ENCODE measurements at regions not wholly inside any gene's neighbourhood (a gene's known extent, or its start where the extent isn't known, plus 50 kb on each side); places are given as distances from the start of the nearest gene placed in this dataset.

- DNase-seq (ENCODE audit: low read depth, low spot score), result no peak
Observed at GRCh38 chr4:123747016-123747415, 350.4 kb downstream of the SPRY1 start.

GRCh38 chr4:123748806-123749205, 352.2 kb downstream of the SPRY1 start:
- no peak for DNase-seq (ENCODE audit: low read depth, low spot score)

- DNase-seq (ENCODE audit: low read depth, low spot score), result no peak
Observed at GRCh38 chr4:123749383-123749782, 352.8 kb downstream of the SPRY1 start.

DNA sequence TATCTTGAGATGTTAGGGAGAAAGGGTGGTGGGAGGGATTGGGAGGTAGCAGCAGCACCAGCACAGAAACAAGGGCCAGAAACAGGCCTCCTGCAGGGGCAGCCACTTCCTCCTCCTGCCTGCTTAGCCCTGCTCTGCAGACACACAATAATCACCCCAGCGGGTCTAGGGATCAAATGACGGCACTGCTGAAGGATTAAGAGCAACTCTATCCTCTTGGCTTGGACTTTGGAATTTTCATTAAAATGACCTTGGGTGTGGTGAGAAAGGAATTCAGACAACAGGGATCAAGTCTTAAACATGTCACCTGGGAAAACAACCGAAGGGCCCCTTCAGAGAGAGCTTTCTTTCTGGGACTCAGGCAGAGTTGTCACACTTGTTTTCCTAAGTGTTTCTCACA, 353.4 kb downstream of the SPRY1 start:
- no peak for DNase-seq (ENCODE audit: low read depth, low spot score)

GRCh38 chr4:123755655-123756054, 359.1 kb downstream of the SPRY1 start:
- DNase-seq (ENCODE audit: low read depth, low spot score), result no peak

DNA sequence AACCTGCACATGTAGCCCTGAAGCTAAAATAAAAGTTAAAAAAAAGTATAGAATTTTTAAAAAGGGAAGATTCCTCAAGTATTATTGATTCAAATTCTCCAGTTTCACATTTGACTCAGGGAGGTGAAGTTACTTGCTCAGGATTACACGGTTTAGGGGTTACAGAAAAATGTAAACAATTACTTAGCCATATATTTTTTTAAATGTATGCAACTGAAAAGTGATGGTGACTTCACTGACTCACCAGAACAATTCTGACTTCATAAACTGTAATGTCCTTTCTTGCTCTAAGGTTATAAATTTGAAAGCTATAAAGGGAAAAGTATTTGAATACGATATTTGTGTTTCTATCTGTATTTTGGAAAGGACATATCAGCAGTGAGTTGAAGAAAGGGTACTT, 371.2 kb downstream of the SPRY1 start:
- DNase-seq (ENCODE audit: low read depth, low spot score), result no peak

GRCh38 chr4:123770884-123771283, 374.3 kb downstream of the SPRY1 start:
- DNase-seq (ENCODE audit: low read depth, low spot score), result no peak

DNA sequence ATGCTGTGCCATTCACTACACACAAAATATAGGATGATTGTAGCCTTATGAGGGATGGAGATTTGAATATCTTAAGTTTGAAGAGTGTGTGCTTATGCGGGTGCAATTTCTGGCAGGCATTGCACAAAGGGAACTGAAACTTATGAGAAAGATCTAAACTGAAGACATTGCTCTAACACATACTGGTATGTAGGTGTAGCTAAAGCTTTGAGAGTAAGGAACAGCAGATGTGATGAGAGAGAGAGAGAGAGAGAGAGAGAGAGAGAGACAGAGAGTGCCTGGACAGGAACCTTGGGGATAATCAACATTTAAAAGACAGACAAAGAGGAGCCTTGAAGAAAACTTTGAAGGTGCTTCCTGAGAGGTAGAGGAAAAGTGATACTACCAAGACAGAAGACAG, 379.7 kb downstream of the SPRY1 start:
- DNase-seq (ENCODE audit: low read depth, low spot score), result no peak

DNA sequence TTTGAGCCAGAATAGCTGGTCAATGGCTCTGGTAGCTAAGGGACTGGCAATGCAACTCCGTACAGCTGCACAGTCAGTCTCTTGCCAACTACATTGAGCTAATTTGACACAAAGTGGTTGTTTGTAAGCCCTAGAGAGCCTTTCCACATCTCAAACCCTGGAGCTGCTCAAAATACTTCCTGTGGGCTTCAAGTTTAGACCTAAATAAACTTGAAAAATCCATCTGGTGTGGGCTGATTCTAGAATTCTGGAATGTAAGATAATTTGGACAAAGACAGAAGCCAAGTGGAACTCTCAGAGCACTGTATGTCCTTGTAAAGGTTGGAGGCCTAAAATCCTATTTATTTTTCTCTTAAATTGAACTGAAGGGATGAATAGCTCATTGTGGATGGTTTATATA, 380.8 kb downstream of the SPRY1 start:
- no peak for DNase-seq (ENCODE audit: low read depth, low spot score)

GRCh38 chr4:123783151-123783790, 386.7 kb downstream of the SPRY1 start:
- no peak for DNase-seq (ENCODE audit: low read depth, low spot score)

- no peak for DNase-seq (ENCODE audit: low read depth, low spot score)
Observed at GRCh38 chr4:123783921-123784320, 387.3 kb downstream of the SPRY1 start.

- DNase-seq (ENCODE audit: low read depth, low spot score), result no peak
Observed at GRCh38 chr4:123784626-123785025, 388.0 kb downstream of the SPRY1 start.

DNA sequence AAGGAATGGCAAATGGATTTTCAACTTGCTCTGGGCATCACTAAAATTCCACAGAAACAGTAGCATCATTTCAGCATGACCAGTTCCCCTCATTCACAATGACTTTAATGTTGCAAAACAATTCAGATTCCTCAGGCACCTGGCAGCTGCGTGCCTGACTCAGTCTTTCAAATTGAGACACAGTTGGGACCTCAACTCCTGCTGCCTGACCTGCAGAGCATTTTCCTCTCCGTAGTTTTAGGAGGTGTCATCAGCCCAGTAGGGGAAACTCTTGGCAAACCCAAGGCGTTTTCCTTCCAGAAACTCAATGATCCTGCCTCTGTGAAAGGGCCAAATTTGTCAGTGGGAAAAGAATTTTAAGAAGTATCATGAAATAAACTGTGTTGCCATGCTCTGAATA, 388.9 kb downstream of the SPRY1 start:
- DNase-seq (ENCODE audit: low read depth, low spot score), result no peak

GRCh38 chr4:123786163-123786915, 389.7 kb downstream of the SPRY1 start:
- no peak for DNase-seq (ENCODE audit: low read depth, low spot score)

DNA sequence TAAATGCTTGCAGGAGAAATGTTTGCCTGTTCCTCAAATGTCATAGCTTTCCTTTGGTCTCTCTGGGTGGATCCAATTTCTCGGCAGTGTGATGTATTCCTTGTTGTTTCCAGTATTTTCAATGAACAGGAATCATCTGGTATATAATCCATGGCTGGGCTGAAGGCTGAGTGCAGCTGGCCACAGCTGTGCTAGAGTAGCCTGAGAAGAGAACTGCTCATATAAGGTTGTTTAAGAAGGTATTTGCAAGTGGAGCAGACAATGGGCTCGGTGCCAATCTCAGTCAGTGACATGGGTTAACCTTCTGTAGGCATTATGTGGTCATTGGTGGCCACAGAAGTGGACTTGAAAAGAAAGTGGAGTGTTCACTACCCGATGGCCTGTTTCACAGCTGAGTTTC, 390.3 kb downstream of the SPRY1 start:
- DNase-seq (ENCODE audit: low read depth, low spot score), result peak; percentile 31

- no peak for DNase-seq (ENCODE audit: low read depth, low spot score)
Observed at GRCh38 chr4:123787512-123788080, 391.0 kb downstream of the SPRY1 start.

DNA sequence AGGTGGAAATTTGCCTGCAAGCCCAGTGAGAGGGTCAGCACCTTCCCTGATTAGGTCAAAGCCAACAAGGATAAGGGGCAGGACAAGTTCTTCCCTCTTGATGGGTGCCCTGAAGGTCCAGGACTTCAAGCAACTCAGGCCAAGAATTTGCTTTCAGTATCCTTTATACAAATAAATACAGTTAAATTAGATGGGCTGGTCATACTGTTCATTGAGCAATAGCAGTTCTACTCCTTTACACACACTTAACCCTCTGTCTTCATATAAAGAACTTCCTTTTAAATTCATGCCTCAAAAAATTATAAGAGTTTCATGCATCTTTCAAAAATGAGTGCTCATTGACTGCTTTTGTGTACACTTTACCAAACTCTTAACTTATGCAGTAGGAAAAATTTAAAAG, 392.0 kb downstream of the SPRY1 start:
- no peak for DNase-seq (ENCODE audit: low read depth, low spot score)

DNA sequence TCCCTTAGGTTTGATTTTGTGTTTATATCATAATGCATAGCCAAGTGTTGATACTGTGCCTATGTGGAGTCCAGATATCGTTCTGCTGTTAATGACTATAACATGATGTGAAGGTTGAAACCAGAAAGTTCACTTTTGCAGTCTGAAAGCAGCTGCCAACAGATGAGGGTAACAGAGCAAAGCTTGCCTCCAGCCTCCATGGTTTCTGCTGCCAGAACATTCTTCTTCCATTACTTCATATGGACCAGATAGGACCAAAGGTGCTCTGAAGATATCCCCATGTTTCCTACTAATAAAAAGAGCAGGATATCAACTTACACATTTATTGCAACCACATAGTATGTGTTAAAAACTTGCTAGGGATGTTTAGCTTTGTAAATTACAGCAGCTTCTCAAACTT, 394.1 kb downstream of the SPRY1 start:
- DNase-seq (ENCODE audit: low read depth, low spot score), result no peak

DNA sequence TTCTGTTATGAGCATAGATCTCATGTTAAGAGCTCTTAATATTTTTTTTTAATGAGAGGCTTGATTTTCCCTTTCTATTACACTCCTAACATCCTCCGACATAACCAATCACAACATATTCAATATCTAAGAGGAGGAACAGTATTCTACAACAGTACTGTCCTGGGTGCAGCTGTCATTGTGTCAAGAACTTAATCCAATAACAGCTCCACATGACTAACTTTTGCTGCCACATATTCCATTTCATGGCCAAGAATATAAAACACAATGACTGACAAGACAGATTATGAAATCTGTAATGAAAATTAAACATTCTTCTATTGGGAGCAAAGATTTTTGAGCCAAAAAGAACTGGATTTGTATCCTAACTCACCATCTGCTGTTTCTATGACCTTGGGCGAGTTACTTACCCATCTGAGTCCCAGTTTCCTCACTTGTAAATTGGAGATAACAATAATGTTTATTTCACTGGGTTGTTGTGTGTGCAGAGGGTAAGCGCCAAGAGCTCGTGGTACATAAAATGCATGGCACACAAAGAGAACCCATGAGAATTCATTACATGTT, 405.6 kb downstream of the SPRY1 start:
- DNase-seq (ENCODE audit: low read depth, low spot score), result no peak

DNA sequence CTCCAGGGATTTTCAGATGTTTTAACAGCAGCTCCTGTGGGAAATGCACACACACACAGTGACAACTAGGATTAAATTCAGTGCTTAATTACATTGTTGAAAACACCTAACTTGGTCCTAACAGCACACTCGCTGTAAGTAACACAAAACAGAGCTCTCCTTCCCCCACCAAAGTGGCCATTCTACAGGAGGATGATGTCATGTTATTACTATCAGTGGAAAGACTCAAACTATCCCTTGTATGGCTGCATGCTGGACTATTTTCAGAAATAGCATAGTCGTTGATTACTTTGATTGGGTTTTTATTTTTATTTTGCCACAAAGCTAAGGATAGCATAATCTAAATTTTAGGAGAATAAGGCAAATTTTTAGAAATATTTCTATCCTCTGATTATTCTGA, 406.3 kb downstream of the SPRY1 start:
- no peak for DNase-seq (ENCODE audit: low read depth, low spot score)

DNA sequence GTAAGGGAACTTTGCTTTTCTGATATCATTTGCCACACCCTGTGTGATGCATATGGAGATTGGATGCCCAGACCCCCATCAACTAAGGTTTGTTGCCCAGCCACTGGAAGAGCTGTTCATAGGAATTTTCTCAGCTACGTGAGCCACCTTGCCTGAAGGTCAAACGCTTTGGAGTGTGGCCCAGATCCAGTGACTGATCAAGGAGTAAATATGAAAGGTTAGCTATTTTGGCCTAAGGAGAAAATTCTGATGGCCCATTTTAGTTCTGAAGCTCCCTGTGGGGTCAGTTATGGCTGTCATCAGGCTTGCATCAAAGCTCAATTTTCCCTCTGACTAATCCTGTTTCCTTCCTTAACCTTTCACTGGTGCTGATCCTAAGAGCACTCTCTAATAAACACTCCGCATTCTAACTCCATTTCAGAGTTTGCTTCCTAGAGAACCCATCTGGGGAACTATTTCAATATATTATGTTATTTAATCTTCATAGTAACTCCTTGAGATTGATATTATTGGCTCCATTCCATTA, 407.7 kb downstream of the SPRY1 start:
- DNase-seq (ENCODE audit: low read depth, low spot score), result no peak

DNA sequence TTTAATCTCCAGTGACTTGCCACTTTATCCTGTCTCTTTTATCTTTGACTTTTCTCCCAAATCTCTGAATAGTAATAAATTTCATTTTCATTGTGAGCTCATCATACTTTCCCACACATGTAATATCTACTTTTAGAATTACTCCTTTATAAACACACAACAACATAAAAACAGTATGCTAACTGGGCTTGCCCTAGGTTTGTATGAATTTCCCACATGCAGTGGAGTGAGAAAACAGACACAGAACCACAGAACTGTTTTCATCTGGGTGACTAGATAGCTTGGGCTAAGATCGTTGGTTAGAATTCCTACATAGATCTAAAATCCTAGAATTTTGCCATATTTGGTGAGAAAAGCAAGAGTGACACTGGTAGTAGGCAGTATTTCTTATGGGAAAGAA, 409.5 kb downstream of the SPRY1 start:
- DNase-seq (ENCODE audit: low read depth, low spot score), result no peak

GRCh38 chr4:123807187-123807586, 410.6 kb downstream of the SPRY1 start:
- no peak for DNase-seq (ENCODE audit: low read depth, low spot score)

Data from smooth muscle cell of the brain vasculature (primary cell).